Skeletal muscle tissue (tissue), 3 donors: ENCODE measurements at regions not wholly inside any gene's neighbourhood (a gene's known extent, or its start where the extent isn't known, plus 50 kb on each side); places are given as distances from the start of the nearest gene placed in this dataset.

Experiments
- H3K27ac ChIP-seq: one replicate; pipeline ENCODE4 v1.7.0; 2013; ENCODE audit warnings: mild to moderate bottlenecking, low read depth, low read length, inconsistent platforms
- H3K27me3 ChIP-seq, 3 donors: one replicate each; pipeline ENCODE4 v1.7.0; 2013; ENCODE audit warnings: low read length in 3 of 3; ENCODE audit not compliant: control insufficient read depth in 3 of 3, insufficient read depth in 3 of 3
- H3K36me3 ChIP-seq, 3 donors: one replicate each; pipeline ENCODE4 v1.7.0; 2013; ENCODE audit warnings: low read length in 3 of 3; ENCODE audit not compliant: control insufficient read depth in 3 of 3, insufficient read depth in 3 of 3
- H3K4me1 ChIP-seq, 3 donors: one replicate each; pipeline ENCODE4 v1.7.0; 2013; ENCODE audit warnings: low read length in 3 of 3, mild to moderate bottlenecking in 3 of 3; ENCODE audit not compliant: control insufficient read depth in 3 of 3, insufficient read depth in 3 of 3
- H3K4me3 ChIP-seq, 3 donors: one replicate each; pipeline ENCODE4 v1.7.0; 2013; ENCODE audit warnings: low read length in 3 of 3
- H3K9ac ChIP-seq, 3 donors: one replicate each; pipeline ENCODE4 v1.7.0; 2013; ENCODE audit warnings: low read length in 3 of 3, mild to moderate bottlenecking in 3 of 3, moderate library complexity in 2 of 3, low read depth in 1 of 3
- H3K9me3 ChIP-seq, 3 donors: one replicate each; pipeline ENCODE4 v1.7.0; 2013; ENCODE audit warnings: low read length in 3 of 3; ENCODE audit not compliant: control insufficient read depth in 3 of 3
- donor health status: Osteomylitis.

- H3K4me3 ChIP-seq, result no peak overlapping the region
- no peaks in the 10 kb centered on the region for H3K27me3 ChIP-seq
- H3K36me3 ChIP-seq, result no peaks in the 10 kb centered on the region
- H3K27ac ChIP-seq, result no peak overlapping the region
- H3K9ac ChIP-seq, result no peak overlapping the region
- peaks cover 0 to 3% (median 2%) of the 10 kb centered on the region in 3 donors for H3K4me1 ChIP-seq
- H3K9me3 ChIP-seq, result no peaks in the 10 kb centered on the region
Observed at GRCh38 chr3:29186131-29186599, 94.7 kb upstream of the RBMS3 start.

- H3K27ac ChIP-seq, result no peak overlapping the region
- no peaks in the 10 kb centered on the region for H3K9me3 ChIP-seq
- H3K4me1 ChIP-seq, result peaks cover 0 to 2% (median 0%) of the 10 kb centered on the region in 3 donors
- H3K27me3 ChIP-seq, result no peaks in the 10 kb centered on the region
- no peaks in the 10 kb centered on the region for H3K36me3 ChIP-seq
- H3K9ac ChIP-seq, result no peak overlapping the region
- H3K4me3 ChIP-seq, result no peak overlapping the region
Observed at GRCh38 chr3:29186982-29187725, 93.7 kb upstream of the RBMS3 start.

DNA sequence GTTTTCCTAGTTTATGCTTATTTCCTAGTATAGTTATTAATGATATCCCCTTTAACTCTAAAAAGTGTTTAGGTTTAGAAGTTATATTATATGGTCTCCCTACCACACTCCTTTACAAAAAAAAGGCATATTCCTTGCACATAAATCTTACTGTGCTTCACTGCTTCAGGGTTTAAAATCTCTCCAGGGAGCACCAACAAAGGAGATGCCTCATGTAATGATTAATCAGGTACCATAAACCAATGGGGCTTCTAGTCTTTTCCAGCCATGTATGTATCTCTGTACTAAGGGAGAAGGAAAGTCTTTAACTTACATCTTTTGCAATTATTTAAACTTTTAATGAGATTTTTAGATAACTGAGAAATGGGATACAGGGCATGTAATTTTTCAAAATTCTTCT is 91.5 kb upstream of the RBMS3 start:
- Histone ChIP-seq H3K27ac (no peak overlapping the region), H3K9me3 (no peaks in the 10 kb centered on the region), H3K9ac (no peak overlapping the region), H3K36me3 (no peaks in the 10 kb centered on the region), H3K4me1 (no peaks in the 10 kb centered on the region), H3K27me3 (no peaks in the 10 kb centered on the region), H3K4me3 (no peak overlapping the region)

GRCh38 chr3:29194139-29194538 is 86.7 kb upstream of the RBMS3 start:
- no peaks in the 10 kb centered on the region for H3K4me1 ChIP-seq
- H3K9ac ChIP-seq, result no peak overlapping the region
- H3K36me3 ChIP-seq, result no peaks in the 10 kb centered on the region
- H3K27me3 ChIP-seq, result no peaks in the 10 kb centered on the region
- H3K9me3 ChIP-seq, result no peaks in the 10 kb centered on the region
- no peak overlapping the region for H3K4me3 ChIP-seq
- H3K27ac ChIP-seq, result no peak overlapping the region

- Histone ChIP-seq H3K27ac (no peak overlapping the region), H3K9me3 (no peaks in the 10 kb centered on the region), H3K4me3 (no peak overlapping the region), H3K27me3 (no peaks in the 10 kb centered on the region), H3K4me1 (no peaks in the 10 kb centered on the region), H3K9ac (no peak overlapping the region), H3K36me3 (no peaks in the 10 kb centered on the region)
Observed at GRCh38 chr3:29195056-29195455, 85.8 kb upstream of the RBMS3 start.

DNA sequence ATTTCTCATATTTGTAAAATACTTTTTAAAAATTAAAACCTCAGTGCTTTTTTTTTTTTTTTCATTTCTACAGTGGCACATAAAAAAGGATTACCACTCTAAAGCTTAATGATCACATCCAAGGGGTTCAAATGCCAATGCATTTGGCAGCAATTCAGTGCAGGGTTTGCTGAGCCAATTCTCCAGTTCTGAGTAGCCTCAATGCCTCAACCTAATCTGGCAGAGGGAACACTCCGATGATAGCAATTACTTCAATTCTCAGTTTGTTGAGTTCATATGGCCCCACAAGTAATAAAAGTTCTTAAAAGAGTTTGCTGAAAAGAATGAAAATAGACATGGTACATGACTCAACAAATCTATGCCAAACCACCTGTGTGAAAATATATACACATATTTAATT is 79.3 kb upstream of the RBMS3 start:
- Histone ChIP-seq H3K27ac (no peak overlapping the region), H3K27me3 (no peaks in the 10 kb centered on the region), H3K9ac (no peak overlapping the region), H3K36me3 (no peaks in the 10 kb centered on the region), H3K4me3 (no peak overlapping the region), H3K9me3 (no peaks in the 10 kb centered on the region), H3K4me1 (no peaks in the 10 kb centered on the region)

DNA sequence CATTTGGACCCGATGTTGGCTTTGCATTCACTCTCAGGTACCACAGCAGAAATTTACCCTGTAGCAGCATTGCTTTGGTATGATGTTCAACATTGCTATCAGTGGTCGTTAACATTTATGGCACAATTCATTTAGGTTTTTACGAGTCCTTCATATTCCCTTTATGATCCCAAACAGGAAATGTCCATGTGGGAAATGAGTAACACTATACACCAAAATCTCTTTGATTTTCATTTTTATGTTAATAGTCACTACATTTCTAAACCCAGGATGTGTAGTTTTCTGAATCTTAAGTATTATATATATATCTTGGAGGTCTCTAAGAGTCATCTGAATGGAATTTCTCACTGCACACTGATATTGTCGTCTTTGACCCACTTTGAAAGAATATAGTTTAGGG is 78.5 kb upstream of the RBMS3 start:
- Histone ChIP-seq H3K9ac (no peak overlapping the region), H3K4me1 (no peaks in the 10 kb centered on the region), H3K27ac (no peak overlapping the region), H3K36me3 (no peaks in the 10 kb centered on the region), H3K27me3 (no peaks in the 10 kb centered on the region), H3K4me3 (no peak overlapping the region), H3K9me3 (no peaks in the 10 kb centered on the region)

DNA sequence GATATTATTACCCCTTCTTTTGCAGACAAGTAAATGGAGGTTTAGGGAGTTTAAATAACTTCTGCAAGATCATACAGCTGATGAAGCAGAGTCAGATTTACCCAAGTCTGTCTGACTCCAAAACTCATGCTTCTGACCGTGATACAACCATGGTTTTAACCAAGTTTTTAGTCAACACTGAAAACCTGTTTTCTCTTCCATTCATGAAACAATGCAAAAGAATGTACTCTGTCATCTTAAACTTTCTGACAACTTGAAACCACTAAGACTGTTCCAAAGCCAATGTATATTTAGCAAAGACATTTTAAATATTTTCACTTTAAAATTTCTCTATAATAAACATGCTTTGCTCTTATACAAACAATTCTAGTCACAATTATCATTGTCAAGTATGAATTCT is 77.0 kb upstream of the RBMS3 start:
- Histone ChIP-seq H3K36me3 (no peaks in the 10 kb centered on the region), H3K4me3 (no peak overlapping the region), H3K27me3 (no peaks in the 10 kb centered on the region), H3K4me1 (no peaks in the 10 kb centered on the region), H3K9ac (no peak overlapping the region), H3K27ac (no peak overlapping the region), H3K9me3 (no peaks in the 10 kb centered on the region)

- Histone ChIP-seq H3K36me3 (no peaks in the 10 kb centered on the region), H3K9me3 (no peaks in the 10 kb centered on the region), H3K27ac (no peak overlapping the region), H3K4me3 (no peak overlapping the region), H3K9ac (no peak overlapping the region), H3K27me3 (no peaks in the 10 kb centered on the region), H3K4me1 (no peaks in the 10 kb centered on the region)
Observed at GRCh38 chr3:29207427-29207826, 73.4 kb upstream of the RBMS3 start.

- H3K27ac ChIP-seq, result no peak overlapping the region
- no peaks in the 10 kb centered on the region for H3K27me3 ChIP-seq
- no peaks in the 10 kb centered on the region for H3K36me3 ChIP-seq
- H3K9me3 ChIP-seq, result no peaks in the 10 kb centered on the region
- no peak overlapping the region for H3K9ac ChIP-seq
- H3K4me1 ChIP-seq, result no peaks in the 10 kb centered on the region
- H3K4me3 ChIP-seq, result no peak overlapping the region
Observed at GRCh38 chr3:29212789-29213433, 68.0 kb upstream of the RBMS3 start.
